Glutamatergic neuron (in vitro differentiated cells): ENCODE measurements at regions not wholly inside any gene's neighbourhood (a gene's known extent, or its start where the extent isn't known, plus 50 kb on each side); places are given as distances from the start of the nearest gene placed in this dataset.

Experiments
- DNase-seq: peaks from one replicate; pipeline ENCODE4 v3.0.0; 2022
- H3K27ac Mint-ChIP-seq: one replicate; pipeline ENCODE4 v1.8.0; 2020; ENCODE audit warnings: mild to moderate bottlenecking, mixed read lengths, inconsistent platforms; ENCODE audit not compliant: unreplicated experiment
- H3K27me3 Mint-ChIP-seq: one replicate; pipeline ENCODE4 v1.8.0; 2020; ENCODE audit warnings: mild to moderate bottlenecking, moderate library complexity, mixed read lengths, inconsistent platforms; ENCODE audit not compliant: unreplicated experiment
- H3K36me3 Mint-ChIP-seq: one replicate; pipeline ENCODE4 v1.8.0; 2020; ENCODE audit warnings: mild to moderate bottlenecking, mixed read lengths, inconsistent platforms; ENCODE audit not compliant: unreplicated experiment
- H3K4me1 Mint-ChIP-seq: one replicate; pipeline ENCODE4 v1.8.0; 2020; ENCODE audit warnings: mild to moderate bottlenecking, low read depth, mixed read lengths, inconsistent platforms; ENCODE audit not compliant: unreplicated experiment
- H3K4me3 Mint-ChIP-seq: one replicate; pipeline ENCODE4 v1.8.0; 2020; ENCODE audit warnings: mild to moderate bottlenecking, mixed read lengths, inconsistent platforms; ENCODE audit not compliant: unreplicated experiment
- H3K9me3 Mint-ChIP-seq: one replicate; pipeline ENCODE4 v1.8.0; 2020; ENCODE audit warnings: mild to moderate bottlenecking, moderate library complexity, mixed read lengths, inconsistent platforms; ENCODE audit not compliant: unreplicated experiment
- TF ChIP-seq, protein P1 (sequence below): fragments of 200-600 bp; sonication (generic); IDR thresholded peaks from one replicate; pipeline ENCODE4 v1.5.0; 2021; ENCODE audit not compliant: partially characterized antibody, unreplicated experiment

DNA sequence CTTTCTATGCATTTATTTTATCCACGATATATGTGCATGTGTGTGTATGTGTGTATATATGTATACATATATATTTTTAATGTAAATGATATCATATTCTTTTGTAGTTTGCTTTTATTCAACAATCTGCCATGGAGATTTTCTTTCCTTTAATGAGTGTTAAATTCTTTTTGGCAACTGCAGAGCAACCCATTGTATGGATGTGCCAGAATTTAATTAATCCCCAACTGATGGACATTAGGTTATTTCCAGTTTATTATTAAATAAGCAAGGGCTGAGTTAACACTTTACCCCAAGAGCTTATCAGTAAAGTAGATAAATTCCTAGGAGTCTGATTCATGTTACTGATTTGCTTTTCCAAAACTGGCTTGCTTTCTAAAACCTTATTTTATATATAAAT lies 58.9 kb upstream of the CD28 start:
- Mint-ChIP-seq H3K27ac (no peak overlapping the region), H3K4me3 (no peak overlapping the region), H3K4me1 (no peaks in the 10 kb centered on the region), H3K27me3 (peaks cover 1% of the 10 kb centered on the region), H3K9me3 (no peaks in the 10 kb centered on the region), H3K36me3 (no peaks in the 10 kb centered on the region)
- TF ChIP-seq, protein P1, sequence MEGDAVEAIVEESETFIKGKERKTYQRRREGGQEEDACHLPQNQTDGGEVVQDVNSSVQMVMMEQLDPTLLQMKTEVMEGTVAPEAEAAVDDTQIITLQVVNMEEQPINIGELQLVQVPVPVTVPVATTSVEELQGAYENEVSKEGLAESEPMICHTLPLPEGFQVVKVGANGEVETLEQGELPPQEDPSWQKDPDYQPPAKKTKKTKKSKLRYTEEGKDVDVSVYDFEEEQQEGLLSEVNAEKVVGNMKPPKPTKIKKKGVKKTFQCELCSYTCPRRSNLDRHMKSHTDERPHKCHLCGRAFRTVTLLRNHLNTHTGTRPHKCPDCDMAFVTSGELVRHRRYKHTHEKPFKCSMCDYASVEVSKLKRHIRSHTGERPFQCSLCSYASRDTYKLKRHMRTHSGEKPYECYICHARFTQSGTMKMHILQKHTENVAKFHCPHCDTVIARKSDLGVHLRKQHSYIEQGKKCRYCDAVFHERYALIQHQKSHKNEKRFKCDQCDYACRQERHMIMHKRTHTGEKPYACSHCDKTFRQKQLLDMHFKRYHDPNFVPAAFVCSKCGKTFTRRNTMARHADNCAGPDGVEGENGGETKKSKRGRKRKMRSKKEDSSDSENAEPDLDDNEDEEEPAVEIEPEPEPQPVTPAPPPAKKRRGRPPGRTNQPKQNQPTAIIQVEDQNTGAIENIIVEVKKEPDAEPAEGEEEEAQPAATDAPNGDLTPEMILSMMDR, result no peak
- no peak for DNase-seq

DNA sequence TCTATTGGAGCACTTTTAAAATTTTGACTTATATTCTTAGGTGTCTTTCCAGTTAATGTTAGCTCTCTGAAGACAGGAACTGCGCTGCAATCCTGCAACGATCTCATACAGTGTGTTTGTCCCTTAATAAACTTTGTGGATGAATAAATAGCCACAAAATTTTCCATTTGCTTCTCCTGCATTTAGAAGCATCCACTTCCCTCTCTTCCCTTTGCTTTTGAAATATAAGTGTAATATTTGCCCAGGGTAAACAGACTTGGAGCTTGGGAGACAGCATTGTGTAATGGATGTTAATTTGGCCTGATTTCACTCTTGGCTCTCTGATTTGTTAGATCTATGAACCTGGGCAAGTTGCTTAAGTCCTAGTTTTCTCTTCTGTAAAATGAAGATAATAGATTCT lies 58.2 kb upstream of the CD28 start:
- TF ChIP-seq, protein P1, result no peak
- no peak overlapping the region for H3K4me3 Mint-ChIP-seq
- no peak for DNase-seq
- no peaks in the 10 kb centered on the region for H3K36me3 Mint-ChIP-seq
- H3K27me3 Mint-ChIP-seq, result peaks cover 1% of the 10 kb centered on the region
- no peaks in the 10 kb centered on the region for H3K4me1 Mint-ChIP-seq
- H3K9me3 Mint-ChIP-seq, result no peaks in the 10 kb centered on the region
- H3K27ac Mint-ChIP-seq, result no peak overlapping the region

DNA sequence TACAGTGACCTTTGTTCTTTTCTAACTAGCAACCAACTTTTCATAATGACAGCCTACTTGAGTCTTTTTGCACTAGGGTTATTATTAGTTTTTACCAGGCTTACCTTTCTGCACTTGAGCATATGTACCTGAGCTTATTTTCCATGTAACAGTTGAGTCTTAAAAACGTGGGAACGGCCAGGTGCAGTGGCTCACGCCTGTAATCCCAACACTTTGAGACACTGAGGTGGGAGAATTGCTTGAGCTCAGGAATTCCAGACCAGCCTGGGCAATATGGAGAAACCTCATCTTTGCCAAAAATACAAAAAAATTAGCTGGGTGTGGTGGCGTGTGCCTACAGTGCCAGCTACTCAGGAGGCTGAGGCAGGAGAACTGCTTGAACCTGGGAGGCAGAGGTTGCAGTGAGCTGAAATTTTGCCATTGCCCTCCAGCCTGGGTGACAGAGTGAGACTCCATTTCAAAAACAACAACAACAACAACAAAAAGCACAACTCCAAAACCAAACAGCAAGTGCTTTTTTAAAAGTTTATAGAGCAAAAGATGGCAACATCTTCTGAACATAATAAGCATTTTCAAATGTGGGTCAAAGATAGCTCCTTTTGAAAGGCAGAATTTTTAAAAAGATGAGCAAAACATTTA lies 57.1 kb upstream of the CD28 start:
- H3K36me3 Mint-ChIP-seq, result no peaks in the 10 kb centered on the region
- DNase-seq, result no peak
- no peak overlapping the region for H3K27ac Mint-ChIP-seq
- no peaks in the 10 kb centered on the region for H3K9me3 Mint-ChIP-seq
- no peaks in the 10 kb centered on the region for H3K4me1 Mint-ChIP-seq
- no peak overlapping the region for H3K4me3 Mint-ChIP-seq
- TF ChIP-seq, protein P1, result no peak
- peaks cover 1% of the 10 kb centered on the region for H3K27me3 Mint-ChIP-seq

DNA sequence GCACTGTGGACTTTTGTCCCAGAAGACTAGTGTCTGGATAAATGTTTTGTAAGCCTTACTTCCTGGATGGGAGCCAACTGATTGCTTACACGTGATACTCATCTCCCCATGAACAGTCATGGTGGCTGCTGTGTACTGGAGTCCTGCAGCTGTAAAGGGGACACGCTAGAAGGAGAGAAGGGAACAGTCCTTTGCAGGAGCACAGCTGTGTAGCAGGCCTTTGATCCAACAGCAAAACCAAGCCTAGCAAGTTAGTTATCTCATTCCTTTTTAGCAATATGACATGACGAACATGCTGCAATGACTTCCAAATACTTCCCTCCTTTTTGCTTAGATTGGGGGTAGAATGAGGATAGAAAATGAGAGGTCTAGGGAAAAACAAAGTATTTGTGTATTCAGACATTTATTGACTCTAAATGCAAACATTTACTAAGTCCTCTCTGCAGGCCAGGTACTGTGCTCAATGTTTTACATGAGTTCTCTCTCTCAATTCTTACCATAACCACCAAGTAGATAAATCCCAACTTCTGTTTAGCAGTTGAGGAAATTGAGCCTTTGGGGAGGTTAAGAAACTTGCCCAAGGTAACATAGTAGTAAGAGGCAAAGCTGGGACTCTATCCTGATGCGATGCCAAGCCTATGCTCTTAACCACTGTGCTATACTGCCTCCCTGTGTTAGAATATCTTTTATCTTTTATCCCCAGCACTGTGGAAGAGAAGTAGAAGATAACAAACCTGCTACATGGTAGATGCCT lies 55.4 kb upstream of the CD28 start:
- no peak overlapping the region for H3K4me3 Mint-ChIP-seq
- no peak overlapping the region for H3K27ac Mint-ChIP-seq
- TF ChIP-seq, protein P1, result no peak
- no peaks in the 10 kb centered on the region for H3K27me3 Mint-ChIP-seq
- no peaks in the 10 kb centered on the region for H3K9me3 Mint-ChIP-seq
- no peaks in the 10 kb centered on the region for H3K36me3 Mint-ChIP-seq
- no peaks in the 10 kb centered on the region for H3K4me1 Mint-ChIP-seq
- DNase-seq, result no peak

DNA sequence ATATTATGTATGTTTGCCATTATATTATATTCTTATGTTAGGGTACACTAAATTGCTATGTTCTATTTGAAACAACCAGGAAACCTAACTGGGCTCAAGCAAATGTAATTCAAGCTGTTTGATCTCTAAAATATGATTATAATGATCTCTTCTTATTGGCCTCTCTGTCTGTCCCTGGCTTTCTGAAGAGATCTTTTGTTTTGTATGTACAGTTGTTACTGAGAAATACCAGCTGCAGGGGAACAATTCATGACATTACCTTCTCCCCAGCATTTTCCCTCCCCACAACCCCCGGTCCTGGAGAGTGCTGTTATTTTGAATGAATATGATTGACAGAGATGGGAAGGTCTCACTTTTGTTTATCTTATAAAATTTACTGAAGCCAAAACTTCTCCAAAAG lies 54.8 kb upstream of the CD28 start:
- Mint-ChIP-seq H3K4me1 (no peaks in the 10 kb centered on the region), H3K4me3 (no peak overlapping the region), H3K9me3 (no peaks in the 10 kb centered on the region), H3K36me3 (no peaks in the 10 kb centered on the region), H3K27ac (no peak overlapping the region), H3K27me3 (no peaks in the 10 kb centered on the region)
- TF ChIP-seq, protein P1, result no peak
- DNase-seq, result no peak
